Kidney (tissue), 13 donors: ENCODE measurements at regions not wholly inside any gene's neighbourhood (a gene's known extent, or its start where the extent isn't known, plus 50 kb on each side); places are given as distances from the start of the nearest gene placed in this dataset.

Experiments used
- DNase-seq, 5 donors: peaks; one replicate each; pipeline ENCODE4 v3.0.0-alpha.2; 2013 to 2020
- FAIRE-seq: peaks from 2 replicates; lab custom pipeline; 2012; peaks lifted over from hg19 to GRCh38; lab: Jason Lieb, UNC
- H3K27ac ChIP-seq, 2 donors: one replicate each; pipeline ENCODE4 v1.7.0; 2013; ENCODE audit warnings: low read depth in 2 of 2, low read length in 2 of 2, inconsistent platforms in 1 of 2
- H3K27me3 ChIP-seq: one replicate; pipeline ENCODE4 v1.7.1; 2013; ENCODE audit warnings: low read length, inconsistent platforms; ENCODE audit not compliant: control insufficient read depth, insufficient read depth
- H3K36me3 ChIP-seq, 3 donors: one replicate each; pipeline versions ENCODE4 v1.7.0 to v1.7.1; 2013; ENCODE audit warnings: low read length in 3 of 3, control low read depth in 1 of 3, inconsistent platforms in 1 of 3; ENCODE audit not compliant: insufficient read depth in 3 of 3, control insufficient read depth in 2 of 3
- H3K4me1 ChIP-seq, 3 donors: one replicate each; pipeline versions ENCODE4 v1.7.0 to v1.7.1; 2013; ENCODE audit warnings: low read length in 3 of 3, inconsistent platforms in 1 of 3, low read depth in 1 of 3; ENCODE audit not compliant: control insufficient read depth in 2 of 3, insufficient read depth in 2 of 3
- H3K4me3 ChIP-seq, 3 donors: one replicate each; pipeline versions ENCODE4 v1.7.0 to v1.8.1; 2013; ENCODE audit warnings: low read length in 3 of 3, control low read depth in 1 of 3, inconsistent platforms in 1 of 3
- H3K9ac ChIP-seq, 3 donors: one replicate each; pipeline versions ENCODE4 v1.7.0 to v1.7.1; 2013; ENCODE audit warnings: low read length in 3 of 3, control low read depth in 1 of 3, inconsistent platforms in 1 of 3
- H3K9me3 ChIP-seq, 3 donors: one replicate each; pipeline versions ENCODE4 v1.7.0 to v1.7.1; 2013; ENCODE audit warnings: low read length in 3 of 3, control low read depth in 1 of 3, inconsistent platforms in 1 of 3; ENCODE audit not compliant: control insufficient read depth in 2 of 3, insufficient read depth in 1 of 3
- CTCF ChIP-seq: IDR thresholded peaks from 3 replicates; pipeline ENCODE4 v1.5.1; 2012; ENCODE audit warnings: mild to moderate bottlenecking, moderate library complexity, borderline replicate concordance; ENCODE audit not compliant: insufficient read depth; ENCODE audit errors: extremely low read depth
- intact Hi-C: fragments of 100-400 bp; cut with DNase I; formaldehyde crosslinking; loops from one replicate; pipeline ENCODE4 v1.11.1; 2022
- donor health status: control.
- donor health status: control.
- donor health status: control.
- donor health status: control.
- donor health status: control.
- donor health status: DM: yes; HTN: yes; CAD: no.
- donor health status: Normal renal cell carcinoma (clear cell type).

DNA sequence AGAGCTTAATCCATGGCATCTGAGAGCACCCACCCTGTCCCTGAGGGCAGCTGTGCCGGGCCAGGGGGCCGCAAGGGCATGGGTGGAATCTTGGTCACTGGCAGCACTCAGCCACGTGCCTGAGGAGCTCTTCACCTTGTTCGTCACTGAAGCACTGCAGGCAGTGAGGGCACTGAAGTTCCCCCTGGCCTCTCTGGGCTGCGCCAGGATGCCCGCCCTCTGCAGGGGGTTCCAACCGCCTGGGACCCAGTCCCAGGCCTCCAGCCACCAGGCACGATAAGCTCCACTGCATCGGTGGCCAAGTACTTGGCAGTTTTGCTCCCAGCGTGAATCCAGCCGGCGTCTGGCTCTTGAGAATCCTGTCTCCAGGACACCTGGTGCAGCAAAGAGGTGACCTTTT, 96.4 kb upstream of the MED14 start:
- DNase-seq (no peak), FAIRE-seq (no peak)
- TF ChIP-seq CTCF, result no peak
- Histone ChIP-seq H3K4me1 (no peaks in the 10 kb centered on the region), H3K9me3 (no peaks in the 10 kb centered on the region), H3K27ac (no peak overlapping the region), H3K27me3 (peaks cover 3% of the 10 kb centered on the region), H3K4me3 (no peak overlapping the region), H3K9ac (no peak overlapping the region), H3K36me3 (no peaks in the 10 kb centered on the region)
- intact Hi-C loops, result no loop called here

DNA sequence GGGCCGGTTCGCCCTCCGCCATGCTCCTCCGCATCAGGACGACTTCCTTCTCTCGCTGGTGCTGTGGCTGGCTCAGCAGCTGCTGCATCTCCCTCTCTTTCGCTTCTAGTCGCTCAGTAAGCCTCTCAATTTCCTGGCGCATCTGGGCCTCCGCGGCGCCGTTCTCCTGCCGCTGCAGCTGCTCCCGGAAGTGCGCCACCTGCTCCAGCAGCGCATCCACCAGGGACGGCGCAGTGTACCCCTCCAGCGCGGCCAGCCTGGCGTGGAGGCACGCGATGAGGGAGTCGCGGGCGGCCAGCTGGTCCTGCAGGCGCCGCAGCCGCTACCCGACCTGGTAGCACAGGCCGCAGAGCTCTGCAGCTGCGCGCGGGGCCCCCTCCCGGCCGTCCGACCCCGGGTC, 97.4 kb upstream of the MED14 start:
- Histone ChIP-seq H3K36me3 (no peaks in the 10 kb centered on the region), H3K4me3 (no peak overlapping the region), H3K9ac (no peak overlapping the region), H3K27me3 (peaks cover 3% of the 10 kb centered on the region), H3K27ac (no peak overlapping the region), H3K9me3 (no peaks in the 10 kb centered on the region), H3K4me1 (no peaks in the 10 kb centered on the region)
- FAIRE-seq, result no peak
- TF ChIP-seq CTCF, result no peak
- intact Hi-C loops, result no loop called here
- peak in 1 of 5 donors; percentile 32 for DNase-seq

- intact Hi-C loops, result no loop called here
- TF ChIP-seq CTCF, result no peak
- Histone ChIP-seq H3K9ac (no peak overlapping the region), H3K4me1 (no peaks in the 10 kb centered on the region), H3K27me3 (no peaks in the 10 kb centered on the region), H3K4me3 (no peak overlapping the region), H3K9me3 (no peaks in the 10 kb centered on the region), H3K36me3 (no peaks in the 10 kb centered on the region), H3K27ac (no peak overlapping the region)
- DNase-seq (peak in 1 of 5 donors; percentile 40), FAIRE-seq (no peak)
Observed at GRCh38 chrX:40834225-40834624, 98.9 kb upstream of the MED14 start.

GRCh38 chrX:40835526-40835925, 100.2 kb upstream of the MED14 start:
- no peak overlapping the region for H3K9ac ChIP-seq
- TF ChIP-seq CTCF, result no peak
- peak in 3 of 5 donors; percentile 26 to 54 (median 34) for DNase-seq
- intact Hi-C loops, result no loop called here
- no peaks in the 10 kb centered on the region for H3K4me1 ChIP-seq
- H3K36me3 ChIP-seq, result no peaks in the 10 kb centered on the region
- H3K27me3 ChIP-seq, result no peaks in the 10 kb centered on the region
- H3K27ac ChIP-seq, result no peak overlapping the region
- no peak for FAIRE-seq
- no peak overlapping the region for H3K4me3 ChIP-seq
- H3K9me3 ChIP-seq, result no peaks in the 10 kb centered on the region
